WTC11 (cell line): ENCODE measurements at regions not wholly inside any gene's neighbourhood (a gene's known extent, or its start where the extent isn't known, plus 50 kb on each side); places are given as distances from the start of the nearest gene placed in this dataset.

Experiments used
- ATAC-seq: fragments of 200-7000 bp; cut with Tn5 transposase; 2 replicates; pipeline ENCODE4 v1.10.0; 2021; ENCODE audit warnings: mild to moderate bottlenecking, moderate library complexity
- CTCF ChIA-PET: fragments of 300-600 bp; sonication (Branson Sonifier 250); formaldehyde crosslinking; loops from one replicate; lab custom pipeline; 2021; ENCODE audit warnings: antibody characterized with exemption; lab: Charles Lee
- POLR2A ChIA-PET: fragments of 350-600 bp; sonication (Branson Sonifier 250); formaldehyde crosslinking; loops from one replicate; lab custom pipeline; 2021; ENCODE audit warnings: antibody characterized with exemption; lab: Charles Lee
- DNase-seq: peaks from one replicate; pipeline ENCODE4 v3.0.0; 2021; ENCODE audit warnings: low spot score
- H3K27ac Mint-ChIP-seq: 2 replicates; pipeline ENCODE4 v1.8.0; 2021; ENCODE audit warnings: mixed read lengths
- H3K27me3 Mint-ChIP-seq: 2 replicates; pipeline ENCODE4 v1.8.0; 2021; ENCODE audit warnings: low read depth, mild to moderate bottlenecking, moderate library complexity, mixed read lengths
- H3K36me3 Mint-ChIP-seq: 2 replicates; pipeline ENCODE4 v1.8.0; 2021; ENCODE audit warnings: mixed read lengths
- H3K4me1 Mint-ChIP-seq: 2 replicates; pipeline ENCODE4 v1.8.0; 2022; ENCODE audit warnings: mixed read lengths
- H3K4me3 Mint-ChIP-seq: 2 replicates; pipeline ENCODE4 v1.8.0; 2021; ENCODE audit warnings: mild to moderate bottlenecking, moderate library complexity, mixed read lengths
- H3K9me3 Mint-ChIP-seq: 2 replicates; pipeline ENCODE4 v1.8.0; 2021; ENCODE audit warnings: mixed read lengths
- AFF4 ChIP-seq: sonication (generic); formaldehyde crosslinking; IDR thresholded peaks from 2 replicates; pipeline ENCODE4 v1.8.1; 2023; ENCODE audit warnings: mild to moderate bottlenecking, missing genetic modification reagents, borderline replicate concordance
- CREB1 ChIP-seq: sonication (generic); formaldehyde crosslinking; IDR thresholded peaks from 2 replicates; pipeline ENCODE4 v1.8.0; 2023; ENCODE audit warnings: mild to moderate bottlenecking, missing genetic modification reagents
- EMX1 ChIP-seq: fragments of 250-450 bp; sonication (Bioruptor Pico); IDR thresholded peaks from 2 replicates; pipeline ENCODE4 v1.8.0; 2021; ENCODE audit warnings: mild to moderate bottlenecking
- ERG ChIP-seq: fragments of 250-450 bp; sonication (Bioruptor Pico); IDR thresholded peaks from 2 replicates; pipeline ENCODE4 v1.8.0; 2021; ENCODE audit warnings: mild to moderate bottlenecking
- FOXP1 ChIP-seq: sonication (generic); formaldehyde crosslinking; IDR thresholded peaks from 2 replicates; pipeline ENCODE4 v1.8.0; 2022; ENCODE audit warnings: missing genetic modification reagents, mild to moderate bottlenecking, moderate library complexity, borderline replicate concordance
- FOXP4 ChIP-seq: sonication (generic); formaldehyde crosslinking; IDR thresholded peaks from 2 replicates; pipeline ENCODE4 v1.8.0; 2022; ENCODE audit warnings: mild to moderate bottlenecking, missing genetic modification reagents
- GRHL2 ChIP-seq: fragments of 250-450 bp; sonication (Bioruptor Pico); IDR thresholded peaks from 2 replicates; pipeline ENCODE4 v1.8.0; 2022; ENCODE audit warnings: mild to moderate bottlenecking, moderate library complexity; ENCODE audit not compliant: insufficient replicate concordance, severe bottlenecking
- GTF2I ChIP-seq: fragments of 250-450 bp; sonication (Bioruptor Pico); conservative IDR thresholded peaks from 2 replicates; pipeline ENCODE4 v1.4.0; 2021; ENCODE audit warnings: mild to moderate bottlenecking
- IRF2 ChIP-seq: sonication (generic); formaldehyde crosslinking; IDR thresholded peaks from 2 replicates; pipeline ENCODE4 v1.8.0; 2022; ENCODE audit warnings: low read depth, missing genetic modification reagents, borderline replicate concordance
- OVOL2 ChIP-seq: fragments of 250-450 bp; sonication (Bioruptor Pico); IDR thresholded peaks from 2 replicates; pipeline ENCODE4 v1.9.0; 2021; ENCODE audit warnings: mild to moderate bottlenecking, borderline replicate concordance
- PRDM15 ChIP-seq: sonication (generic); formaldehyde crosslinking; IDR thresholded peaks from 2 replicates; pipeline ENCODE4 v1.8.0; 2022; ENCODE audit warnings: missing genetic modification reagents
- SMAD3 ChIP-seq: sonication (generic); formaldehyde crosslinking; IDR thresholded peaks from 2 replicates; pipeline ENCODE4 v1.8.0; 2022; ENCODE audit warnings: missing genetic modification reagents, mild to moderate bottlenecking, borderline replicate concordance
- SOX15 ChIP-seq: fragments of 250-450 bp; sonication (Bioruptor Pico); IDR thresholded peaks from 2 replicates; pipeline ENCODE4 v1.9.0; 2021; ENCODE audit warnings: mild to moderate bottlenecking
- USF2 ChIP-seq: sonication (generic); formaldehyde crosslinking; IDR thresholded peaks from 2 replicates; pipeline ENCODE4 v1.8.1; 2023; ENCODE audit warnings: mild to moderate bottlenecking, missing genetic modification reagents, moderate library complexity
- ZNF121 ChIP-seq: sonication (generic); formaldehyde crosslinking; IDR thresholded peaks from 2 replicates; pipeline ENCODE4 v1.8.0; 2023; ENCODE audit warnings: missing genetic modification reagents
- ZNF263 ChIP-seq: sonication (generic); formaldehyde crosslinking; IDR thresholded peaks from 2 replicates; pipeline ENCODE4 v1.8.1; 2022; ENCODE audit warnings: low read depth, mild to moderate bottlenecking, moderate library complexity, missing genetic modification reagents
- ZNF317 ChIP-seq: sonication (generic); formaldehyde crosslinking; IDR thresholded peaks from 2 replicates; pipeline ENCODE4 v1.8.1; 2023; ENCODE audit warnings: low read depth, mild to moderate bottlenecking, moderate library complexity, missing genetic modification reagents, borderline replicate concordance
- ZNF416 ChIP-seq: fragments of 250-450 bp; sonication (Bioruptor Pico); IDR thresholded peaks from 2 replicates; pipeline ENCODE4 v1.9.0; 2021; ENCODE audit warnings: mild to moderate bottlenecking, inconsistent platforms
- ZNF423 ChIP-seq: fragments of 250-450 bp; sonication (Bioruptor Pico); IDR thresholded peaks from 2 replicates; pipeline ENCODE4 v2.1.2; 2022; ENCODE audit warnings: mild to moderate bottlenecking, moderate library complexity

GRCh38 chr7:67573639-67574038 is 577.0 kb downstream of the TYW1 start:
- POLR2A ChIA-PET: no interaction called here
- Mint-ChIP-seq H3K27ac (no peak overlapping the region), H3K9me3 (peaks cover 73% of the 10 kb centered on the region)
- no peak for TF ChIP-seq IRF2
- TF ChIP-seq AFF4 (CRISPR knock-in tag): no peak
- TF ChIP-seq GRHL2 (CRISPR knock-in tag): no peak
- TF ChIP-seq ERG (CRISPR knock-in tag): no peak
- TF ChIP-seq OVOL2: no peak
- TF ChIP-seq SMAD3 (CRISPR knock-in tag): no peak
- TF ChIP-seq ZNF317 (CRISPR knock-in tag): no peak
- no peak for TF ChIP-seq FOXP4 (CRISPR knock-in tag)
- TF ChIP-seq USF2 (CRISPR knock-in tag): no peak
- TF ChIP-seq SOX15 (CRISPR knock-in tag): no peak
- no peak for TF ChIP-seq GTF2I
- no peak for TF ChIP-seq ZNF263 (CRISPR knock-in tag)
- TF ChIP-seq ZNF121 (CRISPR knock-in tag): no peak
- TF ChIP-seq, all 79 proteins: peak for 0
- no peak for ATAC-seq
- CTCF ChIA-PET: no interaction called here
- peaks cover 12% of the 10 kb centered on the region for H3K27me3 Mint-ChIP-seq
- H3K4me3 Mint-ChIP-seq: no peak overlapping the region
- no peaks in the 10 kb centered on the region for H3K4me1 Mint-ChIP-seq
- no peak for DNase-seq
- peaks cover 37% of the 10 kb centered on the region for H3K36me3 Mint-ChIP-seq

- Mint-ChIP-seq H3K36me3 (0 out of 2 replicates have a peak, but pooled peaks cover 2% of the 10 kb centered on the region), H3K27me3 (no peaks in the 10 kb centered on the region; the same call in 1 of the 2 replicates), H3K9me3 (peaks cover 21% of the 10 kb centered on the region), H3K4me1 (peaks cover under 1% of the 10 kb centered on the region; the same call in 1 of the 2 replicates), H3K4me3 (no peak overlapping the region), H3K27ac (no peak overlapping the region)
- CTCF ChIA-PET: interaction anchor here (0.5 kb wide), 1 partner anchor 286 kb away, joined by 4 read pairs; no protein-coding TSS in a partner anchor
- no peak for TF ChIP-seq FOXP4 (CRISPR knock-in tag)
- no peak for TF ChIP-seq PRDM15 (CRISPR knock-in tag)
- no peak for TF ChIP-seq FOXP1
- TF ChIP-seq ZNF416 (CRISPR knock-in tag): no peak
- TF ChIP-seq EMX1 (CRISPR knock-in tag): no peak
- no peak for TF ChIP-seq CREB1
- no peak for TF ChIP-seq ZNF423 (CRISPR knock-in tag)
- ATAC-seq: no peak
- no peak for DNase-seq
- POLR2A ChIA-PET: interaction anchor here (0.7 kb wide), 1 partner anchor 72 kb away, joined by 6 read pairs; no protein-coding TSS in a partner anchor
Measured at GRCh38 chr7:67588631-67589030, 592.0 kb downstream of the TYW1 start.
